Bronchial epithelial cell (primary cell): ENCODE measurements at regions not wholly inside any gene's neighbourhood (a gene's known extent, or its start where the extent isn't known, plus 50 kb on each side); places are given as distances from the start of the nearest gene placed in this dataset.

Source experiments
- DNase-seq: peaks from one replicate; pipeline ENCODE4 v3.0.0-alpha.2; 2010; ENCODE audit warnings: low read depth
- FAIRE-seq: peaks from 2 replicates; lab custom pipeline; 2011; peaks lifted over from hg19 to GRCh38; lab: Jason Lieb, UNC
- H3K27me3 ChIP-seq: 2 replicates; pipeline ENCODE4 v1.5.1; 2011; ENCODE audit warnings: low read length; ENCODE audit not compliant: control insufficient read depth, insufficient read depth
- H3K36me3 ChIP-seq: 2 replicates; pipeline ENCODE4 v1.5.1; 2011; ENCODE audit warnings: low read length; ENCODE audit not compliant: control insufficient read depth, insufficient read depth
- H3K4me3 ChIP-seq: 2 replicates; pipeline ENCODE4 v1.5.1; 2011; ENCODE audit warnings: mild to moderate bottlenecking, low read depth, low read length, control low read depth
- TF ChIP-seq, protein P1 (sequence below): IDR thresholded peaks from 2 replicates; pipeline ENCODE4 v1.5.1; 2011; ENCODE audit warnings: mild to moderate bottlenecking, moderate library complexity, low read length, control low read depth, inconsistent platforms; ENCODE audit not compliant: insufficient read depth, severe bottlenecking

- TF ChIP-seq, protein P1, sequence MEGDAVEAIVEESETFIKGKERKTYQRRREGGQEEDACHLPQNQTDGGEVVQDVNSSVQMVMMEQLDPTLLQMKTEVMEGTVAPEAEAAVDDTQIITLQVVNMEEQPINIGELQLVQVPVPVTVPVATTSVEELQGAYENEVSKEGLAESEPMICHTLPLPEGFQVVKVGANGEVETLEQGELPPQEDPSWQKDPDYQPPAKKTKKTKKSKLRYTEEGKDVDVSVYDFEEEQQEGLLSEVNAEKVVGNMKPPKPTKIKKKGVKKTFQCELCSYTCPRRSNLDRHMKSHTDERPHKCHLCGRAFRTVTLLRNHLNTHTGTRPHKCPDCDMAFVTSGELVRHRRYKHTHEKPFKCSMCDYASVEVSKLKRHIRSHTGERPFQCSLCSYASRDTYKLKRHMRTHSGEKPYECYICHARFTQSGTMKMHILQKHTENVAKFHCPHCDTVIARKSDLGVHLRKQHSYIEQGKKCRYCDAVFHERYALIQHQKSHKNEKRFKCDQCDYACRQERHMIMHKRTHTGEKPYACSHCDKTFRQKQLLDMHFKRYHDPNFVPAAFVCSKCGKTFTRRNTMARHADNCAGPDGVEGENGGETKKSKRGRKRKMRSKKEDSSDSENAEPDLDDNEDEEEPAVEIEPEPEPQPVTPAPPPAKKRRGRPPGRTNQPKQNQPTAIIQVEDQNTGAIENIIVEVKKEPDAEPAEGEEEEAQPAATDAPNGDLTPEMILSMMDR, result no peak
- peaks cover 8% of the 10 kb centered on the region for H3K27me3 ChIP-seq
- DNase-seq (no peak), FAIRE-seq (no peak)
- no peaks in the 10 kb centered on the region for H3K36me3 ChIP-seq
- H3K4me3 ChIP-seq, result no peak overlapping the region
Measured at GRCh38 chr12:77130193-77130592, 64.8 kb upstream of the E2F7 start.

- TF ChIP-seq, protein P1, result no peak
- DNase-seq (peak; percentile 82), FAIRE-seq (no peak)
- Histone ChIP-seq H3K4me3 (no peak overlapping the region), H3K36me3 (no peaks in the 10 kb centered on the region), H3K27me3 (peaks cover 1% of the 10 kb centered on the region)
Measured at GRCh38 chr12:77124767-77125166, 59.4 kb upstream of the E2F7 start.

- TF ChIP-seq, protein P1, result no peak
- no peaks in the 10 kb centered on the region for H3K36me3 ChIP-seq
- FAIRE-seq (no peak), DNase-seq (no peak)
- H3K27me3 ChIP-seq, result no peaks in the 10 kb centered on the region
- H3K4me3 ChIP-seq, result no peak overlapping the region
Measured at GRCh38 chr12:77122661-77123060, 57.3 kb upstream of the E2F7 start.

GRCh38 chr12:77122236-77122635, 56.9 kb upstream of the E2F7 start:
- Histone ChIP-seq H3K36me3 (no peaks in the 10 kb centered on the region), H3K27me3 (no peaks in the 10 kb centered on the region), H3K4me3 (no peak overlapping the region)
- DNase-seq (peak; percentile 95), FAIRE-seq (peak; percentile 50)
- TF ChIP-seq, protein P1, result no peak

GRCh38 chr12:77120156-77121085, 55.1 kb upstream of the E2F7 start:
- FAIRE-seq (no peak), DNase-seq (peak; percentile 81)
- Histone ChIP-seq H3K36me3 (no peaks in the 10 kb centered on the region), H3K27me3 (no peaks in the 10 kb centered on the region), H3K4me3 (no peak overlapping the region)
- TF ChIP-seq, protein P1, result no peak
